ENCODE measurements at regions not wholly inside any gene's neighbourhood (a gene's known extent, or its start where the extent isn't known, plus 50 kb on each side); places are given as distances from the start of the nearest gene placed in this dataset.

- DNase-seq (ENCODE audit: extremely low read depth, low read depth), result no peak
- TF ChIP-seq CTCF (IDR thresholded peaks at IDR 0.05; ENCODE audit: low read depth, low read length), result no peak
Measured at GRCh38 chr5:2640717-2641116, 110.8 kb downstream of the IRX2 start.

- TF ChIP-seq CTCF (IDR thresholded peaks at IDR 0.05; ENCODE audit: low read depth, low read length), result no peak
- no peak for DNase-seq (ENCODE audit: extremely low read depth, low read depth)
Measured at GRCh38 chr5:2639425-2639824, 112.1 kb downstream of the IRX2 start.

GRCh38 chr5:2634399-2635176 is 116.9 kb downstream of the IRX2 start:
- TF ChIP-seq CTCF (IDR thresholded peaks at IDR 0.05; ENCODE audit: low read depth, low read length), result no peak
- no peak for DNase-seq (ENCODE audit: extremely low read depth, low read depth)

GRCh38 chr5:2633992-2634391 is 117.5 kb downstream of the IRX2 start:
- DNase-seq (ENCODE audit: extremely low read depth, low read depth), result no peak
- TF ChIP-seq CTCF (IDR thresholded peaks at IDR 0.05; ENCODE audit: low read depth, low read length), result no peak

- no peak for DNase-seq (ENCODE audit: extremely low read depth, low read depth)
- no peak for TF ChIP-seq CTCF (IDR thresholded peaks at IDR 0.05; ENCODE audit: low read depth, low read length)
Measured at GRCh38 chr5:2631758-2632157, 119.7 kb downstream of the IRX2 start.

- DNase-seq (ENCODE audit: extremely low read depth, low read depth), result no peak
- TF ChIP-seq CTCF (IDR thresholded peaks at IDR 0.05; ENCODE audit: low read depth, low read length), result no peak
Measured at GRCh38 chr5:2629045-2629444, 122.4 kb downstream of the IRX2 start.

- no peak for TF ChIP-seq CTCF (IDR thresholded peaks at IDR 0.05; ENCODE audit: low read depth, low read length)
- no peak for DNase-seq (ENCODE audit: extremely low read depth, low read depth)
Measured at GRCh38 chr5:2627867-2628266, 123.6 kb downstream of the IRX2 start.

All from AG09319 (cell line).